T-helper 2 cell (primary cell): ENCODE measurements at regions not wholly inside any gene's neighbourhood (a gene's known extent, or its start where the extent isn't known, plus 50 kb on each side); places are given as distances from the start of the nearest gene placed in this dataset.
A peak's percentile ranks its signal among the peaks of the same experiment; 100 is the strongest.

Experiments
- DNase-seq, 5 experiments: peaks; one replicate each; pipeline versions ENCODE4 v3.0.0 to v3.0.0-alpha.2; 2012 to 2022

DNA sequence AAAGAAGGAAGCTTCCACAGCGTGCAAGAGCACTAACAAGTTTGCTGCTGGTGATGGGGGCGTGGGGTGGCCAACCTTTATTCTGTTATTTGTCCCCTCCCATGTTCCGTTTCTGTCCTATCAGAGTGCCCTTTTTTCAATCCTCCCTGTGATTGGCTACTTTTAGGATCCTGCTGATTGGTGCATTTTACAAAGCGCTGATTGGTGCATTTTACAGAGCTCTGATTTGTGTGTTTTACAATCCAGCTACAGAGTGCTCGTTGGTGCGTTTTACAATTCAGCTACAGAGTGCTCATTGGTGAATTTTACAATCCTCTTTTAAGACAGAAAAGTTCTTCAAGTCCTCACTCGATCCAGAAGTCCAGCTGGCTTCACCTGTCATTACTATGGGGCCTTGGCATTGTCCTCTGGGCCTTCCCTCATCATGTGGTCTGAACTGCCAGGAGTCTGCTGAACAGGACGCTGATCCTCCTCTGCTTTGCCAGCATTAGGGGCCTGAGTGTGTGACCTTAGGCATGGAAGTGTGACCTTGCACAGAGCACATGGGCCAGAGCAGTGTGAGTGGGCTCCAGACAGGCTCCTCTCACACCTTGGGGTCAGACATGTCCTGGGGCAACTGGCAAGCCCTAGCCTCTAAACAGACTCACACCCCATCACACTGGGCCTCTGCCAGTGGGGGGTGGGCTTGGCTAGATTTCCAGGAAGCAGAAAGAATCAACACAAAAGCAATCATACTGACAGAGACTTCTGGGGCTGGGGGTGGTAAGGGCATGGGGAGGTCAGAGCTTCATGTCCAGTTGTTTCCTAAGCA is 167.4 kb downstream of the PTPN20 start:
- DNase-seq = no peak

DNA sequence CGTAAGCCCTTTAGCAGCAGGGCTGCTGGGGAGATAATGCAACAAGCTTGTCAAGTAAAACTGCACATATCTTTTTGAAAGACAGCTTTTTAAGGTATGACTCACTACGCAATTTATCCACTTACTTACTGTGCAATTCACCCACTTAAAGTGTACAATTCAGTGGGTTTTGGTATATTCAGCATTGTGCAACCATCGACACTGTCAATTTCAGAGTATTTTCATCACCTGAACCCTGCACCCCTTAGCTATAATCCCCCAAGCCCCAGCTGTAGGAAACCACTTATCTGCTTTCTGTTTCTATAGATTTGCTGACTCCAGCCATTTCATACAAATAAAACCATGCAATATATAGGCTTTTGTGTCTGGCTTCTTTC is 168.0 kb downstream of the PTPN20 start:
- DNase-seq = peak in 1 of 5 experiments; percentile 73

DNA sequence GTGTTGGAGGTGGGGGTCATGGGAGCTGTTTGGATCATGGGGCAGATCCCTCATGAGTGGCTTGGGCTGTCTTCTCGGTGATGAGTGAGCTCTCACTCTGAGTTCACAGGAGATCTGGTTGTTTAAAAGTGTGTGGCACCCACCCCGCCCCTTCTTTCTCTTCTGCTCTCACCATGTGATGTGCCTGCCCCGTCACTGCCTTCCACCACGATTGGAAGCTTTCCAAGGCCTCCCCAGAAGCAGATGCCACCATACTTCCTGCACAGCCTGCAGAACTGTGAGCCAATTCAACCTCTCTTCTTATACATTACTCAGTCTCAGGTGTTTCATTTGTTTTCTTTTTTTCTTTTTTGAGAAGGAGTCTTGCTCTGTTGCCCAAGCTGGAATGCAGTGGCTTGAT is 170.0 kb downstream of the PTPN20 start:
- peak in 1 of 5 experiments; percentile 51 for DNase-seq

DNA sequence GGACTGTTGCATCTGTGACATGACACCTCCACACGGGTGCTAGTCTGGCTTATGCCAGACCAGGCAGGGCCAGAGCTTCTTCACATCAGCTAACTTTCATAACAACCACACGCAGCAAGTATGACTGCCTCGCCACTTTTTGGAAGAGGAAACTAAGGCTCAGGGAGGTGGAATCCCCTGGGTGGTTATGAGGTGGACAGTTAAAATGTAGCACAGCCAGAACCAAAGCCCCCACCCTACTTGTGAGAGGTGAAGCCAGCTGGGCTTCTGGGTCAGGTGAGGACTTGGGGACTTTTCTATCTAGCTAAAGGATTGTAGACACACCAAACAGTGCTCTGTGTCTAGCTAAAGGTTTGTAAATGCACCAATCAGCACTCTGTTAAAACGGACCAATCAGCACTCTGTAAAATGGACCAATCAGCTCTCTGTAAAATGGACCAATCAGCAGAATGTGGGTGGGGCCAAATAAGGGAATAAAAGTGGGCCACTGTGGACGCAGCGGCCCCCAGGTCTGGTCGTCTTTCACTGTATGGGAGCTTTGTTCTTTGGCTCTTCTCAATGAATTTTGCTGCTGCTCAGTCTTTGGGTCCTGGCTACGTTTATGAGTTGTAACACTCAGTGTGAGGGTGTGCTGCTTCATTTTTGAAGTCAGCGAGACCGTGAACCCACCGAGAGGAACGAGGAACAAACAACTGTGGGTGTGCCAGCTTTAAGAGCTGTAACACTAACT is 171.0 kb downstream of the PTPN20 start:
- DNase-seq = no peak

DNA sequence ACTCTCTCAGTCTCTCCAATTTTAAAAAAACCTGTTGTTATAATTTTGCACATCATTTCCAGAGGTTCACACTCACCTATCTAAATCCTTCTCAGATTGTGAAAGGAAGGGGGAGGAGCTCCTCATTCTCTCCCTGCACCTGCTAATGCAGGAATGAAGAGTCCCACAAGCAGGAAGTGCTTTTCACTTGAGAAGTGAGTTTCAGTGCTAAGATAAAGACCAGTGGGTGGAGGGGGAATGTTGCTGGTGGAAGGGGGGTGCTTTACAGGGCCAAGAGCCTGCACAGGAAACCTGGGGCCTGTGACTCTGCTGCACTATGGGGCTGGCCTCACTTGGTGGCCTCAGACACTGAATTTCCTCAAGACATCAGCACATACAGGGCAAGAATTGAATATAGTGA is 176.4 kb downstream of the PTPN20 start:
- DNase-seq = no peak

DNA sequence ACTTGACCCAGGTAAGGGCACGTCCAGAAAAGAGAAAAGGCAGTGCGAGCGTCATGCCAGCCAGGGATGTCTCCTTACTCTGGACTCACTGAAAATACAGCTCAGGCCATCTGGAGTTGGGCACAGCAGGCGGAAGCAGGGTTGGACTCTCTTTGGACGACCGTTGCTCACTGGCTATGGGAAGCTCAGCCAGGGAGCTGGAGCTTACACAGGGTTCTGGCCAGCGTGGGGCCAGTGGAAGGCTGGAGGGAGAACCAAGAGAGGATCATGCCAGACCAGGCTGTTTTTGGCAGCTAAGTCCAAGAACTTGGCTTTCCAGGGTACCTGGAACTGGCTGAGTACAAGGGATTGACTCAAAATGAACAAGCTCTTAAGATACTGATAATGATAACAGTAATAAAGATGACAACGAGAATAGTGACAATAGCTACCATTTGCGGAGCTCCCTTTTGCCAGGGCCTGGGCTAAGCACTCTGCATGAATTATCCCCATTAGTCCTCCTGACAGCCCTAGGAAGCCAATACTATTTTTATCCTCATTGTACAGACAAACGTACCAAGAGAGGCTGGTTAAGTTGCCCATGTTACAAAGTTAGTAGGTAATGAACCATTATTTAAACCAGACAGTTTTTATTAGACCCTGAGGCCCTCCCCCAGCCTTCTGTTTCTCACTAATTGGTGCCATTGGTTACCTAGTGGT is 177.6 kb downstream of the PTPN20 start:
- DNase-seq = no peak

DNA sequence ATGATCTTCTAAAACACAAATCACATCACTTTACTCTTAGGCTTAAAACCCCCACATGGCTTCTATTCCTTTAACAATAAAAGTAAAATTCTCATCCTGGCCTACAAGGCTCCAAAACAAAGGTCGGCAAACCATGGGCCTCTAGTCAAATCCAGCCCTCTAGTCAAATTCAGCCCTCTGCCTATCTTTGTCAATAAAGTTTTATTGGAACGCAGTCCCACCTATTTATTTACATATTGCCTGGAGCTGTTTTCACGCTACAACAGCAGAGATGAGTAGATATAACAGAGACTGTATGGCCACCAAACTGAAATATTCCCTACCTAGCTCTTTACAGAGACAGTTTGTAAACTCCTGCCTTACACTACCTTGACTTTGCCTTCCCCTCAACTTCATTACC is 178.8 kb downstream of the PTPN20 start:
- no peak for DNase-seq

DNA sequence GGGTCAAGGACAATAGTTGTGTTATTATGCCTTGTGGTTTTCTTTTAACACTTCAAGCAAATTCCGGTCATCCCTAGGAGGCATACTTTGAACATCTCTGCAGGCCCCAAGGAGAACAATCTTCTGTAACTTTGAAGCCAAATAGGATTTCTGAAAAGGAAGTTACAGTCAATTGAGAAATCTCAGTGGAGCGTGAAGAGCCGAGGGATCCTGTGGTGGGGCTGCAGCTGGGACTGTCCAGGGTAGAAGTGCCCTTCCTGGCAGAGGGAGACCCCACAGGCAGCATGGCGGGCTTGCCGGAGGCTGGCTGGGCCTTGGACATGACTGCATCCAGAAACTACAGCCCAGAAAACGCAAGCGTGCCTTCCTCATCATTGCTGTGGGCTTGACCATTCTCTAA is 179.7 kb downstream of the PTPN20 start:
- DNase-seq = no peak

DNA sequence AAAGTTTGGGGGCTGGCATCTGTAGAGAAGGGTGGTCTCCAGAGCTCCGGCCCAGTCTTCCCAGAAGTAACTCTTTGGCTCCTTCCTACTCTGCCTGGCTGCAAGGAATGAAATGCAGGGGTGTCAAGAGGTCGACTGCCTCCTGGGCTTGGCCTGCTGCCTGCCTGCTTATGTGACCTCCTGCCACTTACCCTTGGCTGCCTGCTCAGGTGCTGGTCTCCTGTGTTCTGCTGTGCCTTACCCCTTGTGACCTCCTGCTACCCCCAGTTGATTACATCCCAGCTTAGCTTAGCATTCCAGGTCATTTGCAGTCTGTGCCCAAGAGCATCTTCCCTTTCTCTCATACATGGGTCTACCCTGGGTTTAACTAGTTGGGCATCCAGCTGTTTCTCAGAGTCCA is 180.2 kb downstream of the PTPN20 start:
- DNase-seq = no peak

DNA sequence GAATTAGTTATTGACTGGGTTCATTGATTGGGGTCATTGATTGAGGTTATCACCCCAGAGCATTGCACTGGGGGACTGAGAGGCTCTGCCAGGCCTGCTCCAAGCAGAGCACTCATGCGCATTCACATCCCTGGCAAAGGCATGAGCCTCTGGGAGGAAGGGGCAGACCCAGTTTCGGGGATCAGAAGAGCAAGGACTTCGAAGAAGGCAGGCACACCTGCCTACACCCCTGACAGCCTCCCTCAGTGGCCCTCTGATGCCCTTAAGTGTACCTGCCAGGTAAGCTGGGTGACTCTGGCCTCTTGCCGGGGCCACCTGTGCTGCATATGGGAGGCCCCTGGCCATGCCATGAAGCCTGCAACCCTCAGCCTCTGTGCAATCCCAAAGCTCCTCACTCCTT is 181.1 kb downstream of the PTPN20 start:
- DNase-seq = no peak

DNA sequence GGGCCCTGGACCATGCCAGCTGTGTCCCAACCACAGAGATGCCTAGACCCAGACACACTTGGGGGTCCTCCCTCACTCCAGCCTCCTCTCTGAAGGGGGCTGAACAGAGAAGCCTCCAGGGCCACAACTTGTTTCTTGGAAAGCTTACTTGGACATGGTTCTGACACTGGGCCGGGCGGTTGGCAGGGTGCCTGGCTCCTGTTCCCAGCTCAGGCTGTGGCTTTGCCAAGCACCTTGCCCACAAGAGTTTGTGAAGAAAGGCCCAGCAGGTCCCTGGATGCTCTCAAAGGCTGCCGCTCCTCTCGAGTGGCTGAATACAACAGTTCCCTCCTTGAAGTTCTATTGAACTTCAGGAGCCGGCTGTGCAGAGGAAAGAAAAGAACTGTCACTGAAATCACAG is 181.6 kb downstream of the PTPN20 start:
- no peak for DNase-seq

DNA sequence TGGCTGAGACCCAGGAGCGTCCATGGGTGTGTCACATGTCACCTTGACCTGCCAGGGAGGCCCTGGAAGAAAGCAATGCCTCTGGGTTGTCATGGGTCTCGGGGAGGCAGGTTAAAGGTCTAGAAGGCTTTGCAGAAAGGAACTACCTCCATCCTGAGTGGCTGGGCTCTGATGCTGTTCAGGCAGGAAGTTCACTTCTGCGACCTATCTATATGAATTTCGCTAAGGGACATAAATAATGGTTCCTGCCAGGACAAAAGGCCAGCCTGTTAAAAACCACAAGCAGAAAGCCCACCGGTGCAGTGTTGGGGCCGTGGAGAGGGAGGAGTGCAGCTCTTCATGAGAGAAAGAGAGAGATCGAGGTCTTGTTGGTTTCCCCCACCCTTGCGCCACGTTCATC is 182.9 kb downstream of the PTPN20 start:
- no peak for DNase-seq

DNA sequence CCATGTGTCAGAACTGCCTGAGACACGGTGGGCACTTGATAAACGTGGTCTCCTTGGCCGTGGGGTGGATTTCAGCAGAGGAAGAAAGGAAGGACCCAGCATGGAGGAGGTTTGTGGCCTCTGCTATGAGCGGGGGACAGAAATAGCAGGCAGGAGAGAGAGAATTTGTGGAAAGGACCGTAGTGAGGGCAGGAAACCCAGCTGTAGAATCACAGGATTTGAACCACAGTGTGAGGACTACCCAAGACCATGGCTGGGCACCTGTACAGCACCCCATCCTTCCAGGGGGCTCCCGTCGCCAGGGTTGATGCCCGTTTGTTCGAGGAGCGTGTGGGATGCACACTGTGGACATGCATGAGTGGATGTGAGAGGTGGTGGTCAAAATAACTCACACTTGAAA is 183.4 kb downstream of the PTPN20 start:
- DNase-seq = no peak

DNA sequence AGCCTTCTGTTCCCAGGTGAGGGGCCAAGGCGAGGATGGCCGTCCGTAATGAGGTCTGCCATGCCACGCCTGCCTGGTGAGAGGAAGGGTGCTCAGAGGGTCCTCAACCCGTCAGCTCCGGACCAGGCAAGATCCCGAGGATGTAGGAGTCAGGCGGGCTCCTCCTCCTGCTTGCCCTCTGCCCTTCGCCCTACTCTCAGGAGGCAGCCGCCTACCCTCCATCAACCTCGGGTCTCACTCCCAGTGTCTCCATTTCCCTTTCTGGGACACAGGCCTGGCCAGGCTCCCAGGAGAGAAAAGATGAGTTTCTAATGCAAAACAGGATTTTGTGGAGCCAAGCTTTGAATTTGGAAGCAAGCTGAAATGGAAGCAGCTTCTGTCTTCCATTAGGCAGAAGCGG is 184.0 kb downstream of the PTPN20 start:
- no peak for DNase-seq

DNA sequence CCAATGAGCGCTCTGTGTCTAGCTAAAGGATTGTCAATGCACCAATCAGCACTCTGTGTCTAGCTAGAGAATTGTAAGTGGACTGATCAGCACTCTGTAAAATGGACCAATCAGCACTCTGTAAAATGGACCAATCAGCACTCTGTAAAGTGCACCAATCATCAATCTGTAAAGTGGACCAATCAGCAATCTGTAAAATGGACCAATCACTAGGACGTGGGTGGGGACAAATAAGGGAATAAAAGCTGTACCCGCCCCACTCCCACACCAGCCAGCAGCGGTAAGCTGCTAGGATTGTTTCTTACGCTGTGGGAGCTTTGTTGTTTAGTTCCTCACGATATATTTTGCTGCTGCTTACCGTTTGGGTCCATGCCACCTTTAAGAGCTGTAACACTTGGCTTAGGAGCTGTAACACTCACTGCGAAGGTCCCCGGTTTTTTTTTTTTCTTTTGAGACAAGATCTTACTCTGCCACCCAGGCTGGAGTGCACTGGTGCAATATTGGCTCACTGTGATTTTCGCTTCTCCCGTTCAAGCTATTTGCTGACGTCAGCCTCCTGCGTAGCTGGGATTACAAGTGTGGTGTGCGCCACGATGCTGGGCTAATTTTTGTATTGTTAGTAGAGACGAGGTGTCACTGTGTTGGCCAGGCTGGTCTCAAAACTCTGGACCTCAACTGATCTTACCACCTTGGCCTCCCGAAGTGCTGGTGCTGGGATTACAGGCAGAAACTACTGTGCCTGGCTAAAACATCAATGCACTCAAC is 184.8 kb downstream of the PTPN20 start:
- DNase-seq = no peak

DNA sequence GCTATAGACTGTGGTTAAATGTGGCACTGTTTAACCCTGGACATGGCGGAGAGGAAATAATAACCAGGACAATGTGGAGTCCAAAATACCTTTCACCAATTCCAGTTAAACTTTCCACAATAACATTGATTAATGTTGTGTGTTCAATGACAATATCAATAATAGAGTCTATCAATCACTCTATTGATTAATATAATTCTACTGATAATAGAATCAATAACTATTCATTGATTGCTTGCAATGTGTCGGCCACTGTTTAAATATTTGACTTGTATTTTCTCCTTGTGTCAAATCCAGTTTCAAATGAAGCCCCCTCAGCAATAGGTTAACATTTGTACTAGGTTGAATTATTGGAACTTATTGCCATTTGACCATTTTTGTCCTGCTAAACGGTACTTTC is 187.0 kb downstream of the PTPN20 start:
- no peak for DNase-seq

DNA sequence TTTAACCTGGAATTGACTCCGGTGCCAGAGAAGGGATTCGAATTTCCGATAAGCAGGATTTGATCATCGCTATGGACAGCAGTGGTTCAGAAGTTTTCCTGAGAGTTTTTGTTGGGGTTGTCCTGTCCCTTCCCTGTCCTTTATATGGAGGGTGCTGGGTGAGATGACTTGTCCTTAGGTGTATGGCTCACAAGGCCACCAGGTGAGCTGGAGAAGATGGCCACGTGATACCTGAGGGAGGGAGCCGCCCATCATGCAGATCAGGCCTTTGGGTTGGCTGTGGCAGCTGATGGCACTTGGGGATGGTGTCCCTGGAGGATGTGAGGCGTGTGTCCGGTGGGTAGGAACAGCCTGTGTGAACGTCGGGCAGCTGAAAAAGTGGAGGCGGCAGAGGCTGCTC is 187.7 kb downstream of the PTPN20 start:
- DNase-seq = no peak

DNA sequence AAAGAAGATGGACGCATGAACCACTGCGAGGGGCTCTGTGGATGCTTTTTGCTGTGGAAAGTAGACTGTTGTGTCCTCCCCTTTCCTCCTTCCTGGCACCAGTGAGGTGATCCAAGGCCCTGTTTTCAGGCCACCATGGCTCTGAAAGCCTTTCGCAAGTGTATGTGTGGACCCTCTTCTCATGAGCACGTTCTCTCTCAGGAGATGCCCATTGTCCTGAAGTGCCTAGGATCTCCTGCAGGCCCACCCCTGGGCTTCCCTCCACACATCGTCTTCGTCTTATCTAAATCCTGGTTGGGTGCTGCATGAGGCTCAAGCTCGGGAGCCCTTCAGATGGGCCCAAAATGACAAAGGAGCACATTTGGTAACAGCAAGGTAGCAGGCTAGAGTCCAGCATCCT is 188.2 kb downstream of the PTPN20 start:
- DNase-seq = no peak

DNA sequence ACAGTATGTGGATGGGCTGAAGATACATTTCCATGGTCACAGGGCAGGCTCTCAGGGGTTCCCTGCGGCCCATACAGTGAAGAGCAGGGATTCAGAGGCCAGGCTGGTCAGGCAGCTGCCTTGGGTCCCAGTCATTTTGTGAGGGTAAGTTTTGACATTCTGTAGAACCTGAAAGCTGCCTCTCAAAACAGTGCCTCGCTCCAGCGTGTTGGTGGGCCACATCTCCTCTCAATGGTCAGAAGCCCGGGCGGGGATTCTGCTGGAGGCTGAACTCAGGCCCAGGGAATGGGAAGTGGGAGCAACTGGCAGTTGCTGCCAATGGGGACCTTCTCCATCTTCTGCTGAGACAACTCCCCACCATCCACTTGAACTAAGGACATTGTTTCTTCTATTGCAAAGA is 190.0 kb downstream of the PTPN20 start:
- no peak for DNase-seq

DNA sequence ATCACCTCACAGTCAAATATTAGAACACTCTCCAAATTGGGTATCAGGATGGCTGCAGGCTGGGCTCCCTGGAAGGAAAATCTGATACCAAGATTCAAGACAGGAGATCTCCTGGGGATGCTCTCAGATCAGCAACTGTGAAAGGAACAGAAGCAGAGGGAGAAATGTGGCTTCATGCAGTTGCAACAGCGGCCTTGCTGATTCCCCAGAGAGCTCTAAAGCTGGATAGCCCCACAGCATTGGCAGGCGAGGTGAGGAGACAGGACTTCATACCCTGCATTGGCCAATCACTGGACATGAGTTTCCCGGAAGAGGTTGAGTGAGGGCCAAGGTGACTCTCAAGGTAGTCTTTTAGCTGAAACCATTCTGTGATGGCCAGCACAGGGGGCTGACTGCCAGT is 190.6 kb downstream of the PTPN20 start:
- no peak for DNase-seq

DNA sequence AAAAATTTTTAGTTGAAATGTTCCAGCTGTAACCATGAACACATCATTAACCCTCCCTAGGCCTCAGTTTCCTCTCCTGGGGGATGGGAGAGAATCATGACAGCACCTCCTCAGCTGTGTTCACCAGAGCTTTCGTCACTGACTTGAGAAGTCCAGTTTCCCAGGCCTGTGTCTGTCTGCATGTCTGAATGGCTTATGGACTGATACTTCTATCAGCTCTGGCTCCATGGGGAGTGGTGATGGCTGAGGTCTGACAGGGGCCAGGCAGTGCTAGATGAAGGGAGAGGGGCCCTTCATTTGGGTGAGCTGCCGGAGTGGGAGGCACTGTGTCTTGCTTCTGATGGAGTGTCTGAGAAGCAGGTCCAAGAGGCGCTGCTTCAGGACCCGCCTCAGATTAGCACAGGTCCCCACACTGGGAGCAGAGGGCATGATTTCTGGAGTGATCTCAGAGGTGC is 192.9 kb downstream of the PTPN20 start:
- no peak for DNase-seq

DNA sequence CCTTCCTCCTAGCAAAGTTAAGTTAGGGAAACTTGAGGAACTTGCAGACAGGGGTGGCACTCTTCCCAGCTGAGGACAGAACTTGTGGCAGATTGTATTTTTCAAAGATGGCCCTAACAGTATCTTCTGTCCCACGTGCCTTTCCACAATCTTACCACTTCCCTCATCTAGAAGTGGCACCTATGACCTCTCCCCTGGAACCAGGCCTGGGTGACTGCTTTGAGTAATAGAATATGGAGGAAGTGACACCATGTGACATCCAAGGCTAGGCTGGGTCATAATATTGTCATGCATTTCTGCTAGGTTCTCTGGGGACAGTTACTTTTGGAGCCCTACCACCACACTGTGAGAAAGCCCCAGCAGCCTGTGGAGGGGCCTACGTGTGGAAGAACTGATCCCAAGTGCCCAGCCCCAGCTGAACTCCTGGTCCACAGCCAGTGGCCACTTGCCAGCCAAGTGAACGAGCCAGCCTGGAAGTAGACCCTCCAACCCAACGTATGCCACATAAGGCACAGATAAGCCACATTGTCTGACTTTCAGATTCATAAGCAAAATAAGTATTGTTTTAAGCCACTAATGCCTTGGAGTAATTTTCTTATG is 193.7 kb downstream of the PTPN20 start:
- DNase-seq = peak in 1 of 5 experiments; percentile 49
